A673 (cell line): ENCODE measurements at regions not wholly inside any gene's neighbourhood (a gene's known extent, or its start where the extent isn't known, plus 50 kb on each side); places are given as distances from the start of the nearest gene placed in this dataset.

ENCODE experiments used
- BruUV-seq: library from RNA; stranded (reverse); fragments of 400-500 nt; replicated peaks from 2 replicates; lab custom pipeline; 2021; lab: Mats Ljungman, UMichigan
- CTCF ChIA-PET: fragments of 300-600 bp; sonication (Branson Sonifier 250); formaldehyde crosslinking; loops from one replicate; lab custom pipeline; 2022; ENCODE audit warnings: antibody characterized with exemption; lab: Charles Lee
- POLR2A ChIA-PET: fragments of 300-600 bp; sonication (Branson Sonifier 250); formaldehyde crosslinking; loops from one replicate; lab custom pipeline; 2022; ENCODE audit warnings: antibody characterized with exemption; ENCODE audit not compliant: low non-redundant PET; lab: Charles Lee
- DNase-seq: peaks from one replicate; pipeline ENCODE4 v3.0.0-alpha.2; 2015; ENCODE audit warnings: low spot score
- H3K27ac ChIP-seq: fragments of 200-600 bp; sonication (generic); 2 replicates; pipeline ENCODE4 v1.5.1; 2016; ENCODE audit warnings: mixed run types, low read depth, mild to moderate bottlenecking, mixed read lengths, antibody characterized with exemption, low read length; ENCODE audit not compliant: poor library complexity, severe bottlenecking
- H3K27me3 ChIP-seq: fragments of 200-600 bp; sonication (generic); replicated peaks from 2 replicates; pipeline ENCODE4 v1.6.1; 2017; ENCODE audit warnings: mixed run types, low read depth, mild to moderate bottlenecking, mixed read lengths, antibody characterized with exemption, low read length; ENCODE audit not compliant: insufficient read depth, poor library complexity
- H3K36me3 ChIP-seq: fragments of 200-600 bp; sonication (generic); 2 replicates; pipeline ENCODE4 v1.6.1; 2016; ENCODE audit warnings: mixed run types, mild to moderate bottlenecking, mixed read lengths, antibody characterized with exemption, low read length; ENCODE audit not compliant: insufficient read depth, poor library complexity, severe bottlenecking
- H3K4me1 ChIP-seq: fragments of 200-600 bp; sonication (generic); 2 replicates; pipeline ENCODE4 v1.6.1; 2017; ENCODE audit warnings: mixed run types, mild to moderate bottlenecking, mixed read lengths, antibody characterized with exemption, low read length; ENCODE audit not compliant: insufficient read depth, poor library complexity, severe bottlenecking
- H3K4me3 ChIP-seq: fragments of 200-600 bp; sonication (generic); 2 replicates; pipeline ENCODE4 v1.5.1; 2016; ENCODE audit warnings: low read depth, mixed run types, mild to moderate bottlenecking, mixed read lengths, low read length; ENCODE audit not compliant: poor library complexity, severe bottlenecking
- H3K9me3 ChIP-seq: fragments of 200-600 bp; sonication (generic); 2 replicates; pipeline ENCODE4 v1.6.1; 2016; ENCODE audit warnings: mixed run types, low read depth, mild to moderate bottlenecking, mixed read lengths, antibody characterized with exemption, low read length; ENCODE audit not compliant: poor library complexity, severe bottlenecking
- CTCF ChIP-seq: fragments of 300-800, 200-600 bp; sonication (generic); conservative IDR thresholded peaks from 2 replicates; pipeline ENCODE4 v1.5.1; 2017; ENCODE audit warnings: low read depth, mild to moderate bottlenecking, antibody characterized with exemption, low read length, moderate library complexity, mixed read lengths
- EZH2 ChIP-seq: fragments of 200-600 bp; sonication (generic); IDR thresholded peaks from 2 replicates; pipeline ENCODE4 v1.6.1; 2017; ENCODE audit warnings: borderline replicate concordance, low read depth, mild to moderate bottlenecking, mixed read lengths, antibody characterized with exemption, low read length; ENCODE audit not compliant: poor library complexity, severe bottlenecking
- intact Hi-C: fragments of 100-400 bp; cut with micrococcal nuclease; formaldehyde crosslinking; loops from one replicate; pipeline ENCODE4 v1.10.0; 2022; ENCODE audit not compliant: unreplicated experiment

- Histone ChIP-seq H3K9me3 (no peaks in the 10 kb centered on the region), H3K27ac (no peak overlapping the region), H3K4me1 (no peaks in the 10 kb centered on the region), H3K36me3 (no peaks in the 10 kb centered on the region), H3K27me3 (no peaks in the 10 kb centered on the region), H3K4me3 (no peak overlapping the region)
- TF ChIP-seq CTCF: no peak
- no peak for TF ChIP-seq EZH2
- DNase-seq: no peak
- CTCF ChIA-PET: no interaction called here
- intact Hi-C loops: no loop called here
- POLR2A ChIA-PET: no interaction called here
- no TSS peak for BruUV-seq
Measured at GRCh38 chr18:39871961-39872360, 2083.1 kb upstream of the PIK3C3 start.

- BruUV-seq: no TSS peak
- H3K4me1 ChIP-seq: no peaks in the 10 kb centered on the region
- no peaks in the 10 kb centered on the region for H3K27me3 ChIP-seq
- no peaks in the 10 kb centered on the region for H3K36me3 ChIP-seq
- no peak overlapping the region for H3K4me3 ChIP-seq
- TF ChIP-seq CTCF (no peak), EZH2 (no peak)
- no peak overlapping the region for H3K27ac ChIP-seq
- no peak for DNase-seq
- intact Hi-C loops: no loop called here
- POLR2A ChIA-PET: no interaction called here
- H3K9me3 ChIP-seq: no peaks in the 10 kb centered on the region
- CTCF ChIA-PET: no interaction called here
Measured at GRCh38 chr18:39870591-39870990, 2084.4 kb upstream of the PIK3C3 start.

GRCh38 chr18:39863916-39864315 is 2091.1 kb upstream of the PIK3C3 start:
- no peak for DNase-seq
- CTCF ChIA-PET: no interaction called here
- BruUV-seq: no TSS peak
- Histone ChIP-seq H3K36me3 (no peaks in the 10 kb centered on the region), H3K4me3 (no peak overlapping the region), H3K9me3 (no peaks in the 10 kb centered on the region), H3K27ac (no peak overlapping the region), H3K27me3 (no peaks in the 10 kb centered on the region), H3K4me1 (no peaks in the 10 kb centered on the region)
- intact Hi-C loops: no loop called here
- no peak for TF ChIP-seq CTCF
- TF ChIP-seq EZH2: no peak
- POLR2A ChIA-PET: no interaction called here
